Upper lobe of left lung (tissue), 6 donors: ENCODE measurements at regions not wholly inside any gene's neighbourhood (a gene's known extent, or its start where the extent isn't known, plus 50 kb on each side); places are given as distances from the start of the nearest gene placed in this dataset.

ENCODE experiments used
- ATAC-seq, 2 donors: fragments of 200-7000 bp; cut with Tn5 transposase; one replicate each; pipeline ENCODE4 v1.9.1; 2022; ENCODE audit warnings: mild to moderate bottlenecking in 2 of 2, moderate library complexity in 2 of 2; ENCODE audit not compliant: low FRiP score in 2 of 2
- DNase-seq, 2 donors: peaks; one replicate each; pipeline ENCODE4 v3.0.0-alpha.2; 2019 to 2020
- H3K27ac ChIP-seq, 4 donors: fragments of 200-600 bp; sonication (generic); one replicate each; pipeline ENCODE4 v1.5.1; 2016 to 2019
- H3K27me3 ChIP-seq, 4 donors: fragments of 200-600 bp; sonication (generic); one replicate each; pipeline ENCODE4 v1.5.1; 2017 to 2019
- H3K36me3 ChIP-seq, 4 donors: fragments of 200-600 bp; sonication (generic); one replicate each; pipeline ENCODE4 v1.5.1; 2016 to 2019
- H3K4me1 ChIP-seq, 4 donors: fragments of 200-600 bp; sonication (generic); one replicate each; pipeline ENCODE4 v1.5.1; 2018 to 2019
- H3K4me3 ChIP-seq, 4 donors: fragments of 200-600 bp; sonication (generic); one replicate each; pipeline ENCODE4 v1.5.1; 2017 to 2019; ENCODE audit warnings: mild to moderate bottlenecking in 2 of 4, moderate library complexity in 1 of 4
- H3K9me3 ChIP-seq, 4 donors: fragments of 200-600 bp; sonication (generic); one replicate each; pipeline ENCODE4 v1.5.1; 2018 to 2019
- CTCF ChIP-seq, 6 experiments: fragments of 450-650 bp in 4 of 6; fragments of 200-600 bp in 2 of 6; sonication (generic) in 2 of 6; IDR thresholded peaks; one replicate each; pipeline ENCODE4 v1.5.1; 2016 to 2019; ENCODE audit warnings: antibody characterized with exemption in 6 of 6
- EP300 ChIP-seq, 4 donors: sonication (generic); formaldehyde crosslinking; IDR thresholded peaks; one replicate each; pipeline ENCODE4 v1.5.1; 2017; ENCODE audit warnings: antibody characterized with exemption in 4 of 4, control low read depth in 2 of 4
- POLR2A ChIP-seq, 4 donors: fragments of 450-650 bp; IDR thresholded peaks; one replicate each; pipeline ENCODE4 v1.5.1; 2016 to 2017; ENCODE audit warnings: antibody characterized with exemption in 4 of 4, mild to moderate bottlenecking in 2 of 4
- POLR2AphosphoS5 ChIP-seq, 2 donors: sonication (generic); formaldehyde crosslinking; IDR thresholded peaks; one replicate each; pipeline ENCODE4 v1.5.1; 2017; ENCODE audit warnings: antibody characterized with exemption in 2 of 2
- WGBS, 2 donors: methylation state at CpG; one replicate each; pipeline ENCODE4 v1.1.5; 2017 to 2018; 5-methylcytosine and 5-hydroxymethylcytosine counted together
- donor health status: DM: no; HTN: no; CAD: no; lungs with moderate emphysema.
- donor health status: DM: no; HTN: yes; CAD: no; lungs with severe emphysema.

DNA sequence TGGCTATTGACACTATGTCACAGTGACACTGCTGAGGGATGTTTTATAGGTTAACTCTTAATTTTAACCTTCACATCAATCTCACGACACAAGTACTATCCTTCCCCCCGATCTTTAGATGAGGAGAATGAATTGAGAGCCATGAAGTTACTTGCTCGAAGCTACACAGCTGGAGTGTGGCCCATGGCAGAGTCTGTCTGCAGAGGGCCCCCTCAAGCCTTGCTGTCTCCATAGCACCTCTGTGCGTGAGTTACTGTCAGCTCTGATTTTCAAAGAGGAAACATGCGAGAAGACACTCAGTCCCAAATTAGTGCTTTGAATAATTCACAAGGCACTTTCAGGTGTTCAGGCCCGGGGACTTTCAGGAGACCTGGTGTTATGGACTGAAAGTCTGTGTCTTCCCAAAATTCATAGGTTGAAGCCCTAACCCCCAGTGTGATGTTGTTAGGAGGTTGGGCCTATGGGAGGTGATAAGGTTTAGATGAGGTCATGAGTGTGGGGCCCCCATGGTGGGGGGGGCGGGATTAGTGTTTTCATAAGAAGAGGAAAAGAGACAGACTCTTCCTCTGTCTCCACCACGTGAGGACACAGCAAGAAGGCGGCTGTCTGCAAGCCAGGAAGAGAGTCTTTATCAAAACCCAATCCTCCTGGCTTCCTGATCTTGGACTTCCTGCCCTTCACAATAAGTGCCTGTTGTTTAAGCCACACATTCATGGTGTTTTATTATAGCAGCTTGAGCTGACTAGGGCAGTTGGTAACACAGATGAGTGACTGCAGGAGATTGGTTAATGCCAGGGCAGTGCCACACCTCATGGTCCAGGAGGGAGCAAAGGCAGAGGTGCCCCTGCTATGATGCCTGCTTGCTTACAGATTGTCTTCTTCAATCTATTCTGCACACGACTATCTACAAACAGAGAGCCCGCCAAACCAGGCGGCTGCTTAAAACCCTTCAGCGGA, 281.8 kb downstream of the HAPSTR1 start:
- H3K9me3 ChIP-seq: no peaks in the 10 kb centered on the region
- H3K27me3 ChIP-seq: no peaks in the 10 kb centered on the region
- no peaks in the 10 kb centered on the region for H3K36me3 ChIP-seq
- H3K4me3 ChIP-seq: no peak overlapping the region
- no peak for DNase-seq
- H3K4me1 ChIP-seq: no peaks in the 10 kb centered on the region
- WGBS, 2 donors: 56 to 65% methylated on average over 10 to 13 of the region's 13 CpGs
- H3K27ac ChIP-seq: no peak overlapping the region
- ATAC-seq: no peak
- TF ChIP-seq EP300 (IDR thresholded peaks at IDR 0.05) (no peak), POLR2AphosphoS5 (IDR thresholded peaks at IDR 0.05) (no peak), CTCF (IDR thresholded peaks at IDR 0.05) (no peak), POLR2A (IDR thresholded peaks at IDR 0.05) (no peak)

GRCh38 chr16:9374061-9374460, 282.6 kb downstream of the HAPSTR1 start:
- H3K4me3 ChIP-seq: no peak overlapping the region
- H3K9me3 ChIP-seq: no peaks in the 10 kb centered on the region
- ATAC-seq (no peak), DNase-seq (no peak)
- TF ChIP-seq EP300 (IDR thresholded peaks at IDR 0.05) (no peak), POLR2AphosphoS5 (IDR thresholded peaks at IDR 0.05) (no peak), CTCF (IDR thresholded peaks at IDR 0.05) (no peak), POLR2A (IDR thresholded peaks at IDR 0.05) (no peak)
- WGBS, 2 donors: 34 to 41% methylated on average over 7 of the region's 7 CpGs
- no peaks in the 10 kb centered on the region for H3K27me3 ChIP-seq
- H3K36me3 ChIP-seq: no peaks in the 10 kb centered on the region
- no peak overlapping the region for H3K27ac ChIP-seq
- H3K4me1 ChIP-seq: no peaks in the 10 kb centered on the region

GRCh38 chr16:9378876-9379275, 287.4 kb downstream of the HAPSTR1 start:
- Histone ChIP-seq H3K27ac (no peak overlapping the region), H3K27me3 (no peaks in the 10 kb centered on the region), H3K9me3 (peaks cover 0 to 3% (median 0%) of the 10 kb centered on the region in 4 donors), H3K4me1 (peaks cover 0 to 1% (median 0%) of the 10 kb centered on the region in 4 donors), H3K36me3 (no peaks in the 10 kb centered on the region), H3K4me3 (no peak overlapping the region)
- ATAC-seq: no peak
- WGBS, 2 donors: 45 to 60% methylated on average over 5 of the region's 5 CpGs
- no peak for DNase-seq
- TF ChIP-seq EP300 (IDR thresholded peaks at IDR 0.05) (no peak), CTCF (IDR thresholded peaks at IDR 0.05) (no peak), POLR2AphosphoS5 (IDR thresholded peaks at IDR 0.05) (peak in 1 of 2 donors; percentile 23), POLR2A (IDR thresholded peaks at IDR 0.05) (no peak)

- DNase-seq (no peak), ATAC-seq (no peak)
- Histone ChIP-seq H3K4me3 (no peak overlapping the region), H3K4me1 (peaks cover 0 to 2% (median 0%) of the 10 kb centered on the region in 4 donors), H3K36me3 (no peaks in the 10 kb centered on the region), H3K9me3 (peaks cover 0 to 3% (median 0%) of the 10 kb centered on the region in 4 donors), H3K27me3 (no peaks in the 10 kb centered on the region), H3K27ac (no peak overlapping the region)
- TF ChIP-seq EP300 (IDR thresholded peaks at IDR 0.05): no peak
- no peak for TF ChIP-seq CTCF (IDR thresholded peaks at IDR 0.05)
- TF ChIP-seq POLR2A (IDR thresholded peaks at IDR 0.05): no peak
- no peak for TF ChIP-seq POLR2AphosphoS5 (IDR thresholded peaks at IDR 0.05)
- WGBS, 2 donors: 88 to 94% methylated on average over 3 of the region's 3 CpGs
Observed at GRCh38 chr16:9380221-9380620, 288.8 kb downstream of the HAPSTR1 start.
